Coronary artery (tissue), 2 donors: ENCODE measurements at regions not wholly inside any gene's neighbourhood (a gene's known extent, or its start where the extent isn't known, plus 50 kb on each side); places are given as distances from the start of the nearest gene placed in this dataset.

Experiments used
- DNase-seq: peaks from one replicate; pipeline ENCODE4 v3.0.0-alpha.2; 2017; ENCODE audit warnings: low spot score
- H3K27ac ChIP-seq, 2 donors: fragments of 200-600 bp; sonication (generic); one replicate each; pipeline ENCODE4 v1.5.1; 2016 to 2019
- H3K4me3 ChIP-seq: fragments of 200-600 bp; sonication (generic); 2 replicates; pipeline ENCODE4 v1.5.1; 2016; ENCODE audit warnings: mild to moderate bottlenecking, moderate library complexity
- TF ChIP-seq, protein P1 (sequence below): fragments of 200-600 bp; sonication (generic); IDR thresholded peaks from one replicate; pipeline ENCODE4 v1.5.1; 2019; ENCODE audit warnings: antibody characterized with exemption

DNA sequence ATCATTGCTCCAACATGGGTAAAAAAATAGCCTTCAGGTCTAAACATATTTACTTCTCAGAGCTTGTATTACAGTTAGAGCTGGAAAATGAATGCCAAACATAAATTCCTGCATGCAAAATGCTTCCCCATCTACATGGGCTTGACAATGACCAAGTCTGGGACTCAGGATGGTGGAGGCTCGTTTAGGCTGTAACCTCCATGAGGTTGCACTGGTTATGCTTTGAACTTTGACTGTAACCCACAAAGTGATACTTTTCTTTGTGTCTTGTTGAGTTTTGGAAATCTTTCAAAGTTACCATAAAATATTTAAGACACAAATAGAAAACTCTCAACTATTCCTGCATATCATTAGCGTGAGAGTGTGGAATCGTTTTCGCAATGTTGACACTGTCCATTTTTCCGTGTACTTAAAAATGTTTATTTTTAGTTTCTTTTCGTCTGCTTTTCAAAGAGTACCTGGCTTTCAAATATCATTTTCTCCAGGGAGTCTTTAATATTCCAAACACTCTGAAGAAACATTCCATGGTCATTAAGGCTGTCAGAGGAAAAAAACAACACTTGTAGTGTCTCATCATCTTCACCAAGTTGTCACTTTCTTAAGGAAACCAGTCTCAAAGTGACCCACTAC, 487.8 kb downstream of the ENC1 start:
- Histone ChIP-seq H3K27ac (no peak overlapping the region), H3K4me3 (no peak overlapping the region)
- DNase-seq = no peak
- TF ChIP-seq, protein P1, sequence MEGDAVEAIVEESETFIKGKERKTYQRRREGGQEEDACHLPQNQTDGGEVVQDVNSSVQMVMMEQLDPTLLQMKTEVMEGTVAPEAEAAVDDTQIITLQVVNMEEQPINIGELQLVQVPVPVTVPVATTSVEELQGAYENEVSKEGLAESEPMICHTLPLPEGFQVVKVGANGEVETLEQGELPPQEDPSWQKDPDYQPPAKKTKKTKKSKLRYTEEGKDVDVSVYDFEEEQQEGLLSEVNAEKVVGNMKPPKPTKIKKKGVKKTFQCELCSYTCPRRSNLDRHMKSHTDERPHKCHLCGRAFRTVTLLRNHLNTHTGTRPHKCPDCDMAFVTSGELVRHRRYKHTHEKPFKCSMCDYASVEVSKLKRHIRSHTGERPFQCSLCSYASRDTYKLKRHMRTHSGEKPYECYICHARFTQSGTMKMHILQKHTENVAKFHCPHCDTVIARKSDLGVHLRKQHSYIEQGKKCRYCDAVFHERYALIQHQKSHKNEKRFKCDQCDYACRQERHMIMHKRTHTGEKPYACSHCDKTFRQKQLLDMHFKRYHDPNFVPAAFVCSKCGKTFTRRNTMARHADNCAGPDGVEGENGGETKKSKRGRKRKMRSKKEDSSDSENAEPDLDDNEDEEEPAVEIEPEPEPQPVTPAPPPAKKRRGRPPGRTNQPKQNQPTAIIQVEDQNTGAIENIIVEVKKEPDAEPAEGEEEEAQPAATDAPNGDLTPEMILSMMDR = no peak

DNA sequence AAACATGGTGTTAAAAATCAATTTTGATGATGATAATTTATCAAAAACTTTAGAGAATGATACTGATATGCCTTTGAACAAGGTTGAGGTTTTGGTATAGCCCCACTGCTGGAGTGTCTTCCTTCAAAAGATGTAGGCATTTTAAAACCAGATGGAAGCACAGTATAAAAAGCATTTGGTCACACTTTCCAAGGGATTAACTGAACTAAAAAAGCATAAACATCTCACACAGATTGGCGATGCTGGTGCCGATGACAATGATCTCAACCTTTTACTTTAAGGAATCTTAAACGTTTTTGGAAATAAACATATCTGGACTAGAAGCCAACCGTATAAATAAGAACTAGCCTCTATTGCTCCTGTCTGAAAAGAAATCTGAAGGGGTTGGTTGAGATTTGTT, 488.4 kb downstream of the ENC1 start:
- Histone ChIP-seq H3K4me3 (no peak overlapping the region), H3K27ac (no peak overlapping the region)
- TF ChIP-seq, protein P1 = no peak
- DNase-seq = no peak

DNA sequence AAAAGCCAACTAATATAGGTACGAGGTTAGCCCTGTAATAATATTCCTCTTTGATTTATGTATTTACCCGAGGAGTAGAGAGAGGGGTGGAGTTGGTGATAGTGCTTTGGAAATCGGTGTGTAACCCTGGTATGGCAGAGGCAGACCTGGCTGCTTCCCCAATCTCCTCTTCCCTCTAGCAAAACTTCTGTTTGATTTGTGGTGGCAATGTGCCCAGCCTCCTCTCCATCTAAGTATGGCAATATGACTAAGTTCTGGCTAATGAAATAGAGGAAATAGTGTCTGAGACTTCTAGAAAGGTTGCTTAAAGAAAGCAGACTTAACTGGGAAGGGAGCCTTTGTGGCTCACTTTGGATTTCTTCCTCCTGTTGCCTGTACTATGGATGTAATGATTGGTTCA, 491.1 kb downstream of the ENC1 start:
- DNase-seq = no peak
- TF ChIP-seq, protein P1 = no peak
- H3K27ac ChIP-seq = no peak overlapping the region

DNA sequence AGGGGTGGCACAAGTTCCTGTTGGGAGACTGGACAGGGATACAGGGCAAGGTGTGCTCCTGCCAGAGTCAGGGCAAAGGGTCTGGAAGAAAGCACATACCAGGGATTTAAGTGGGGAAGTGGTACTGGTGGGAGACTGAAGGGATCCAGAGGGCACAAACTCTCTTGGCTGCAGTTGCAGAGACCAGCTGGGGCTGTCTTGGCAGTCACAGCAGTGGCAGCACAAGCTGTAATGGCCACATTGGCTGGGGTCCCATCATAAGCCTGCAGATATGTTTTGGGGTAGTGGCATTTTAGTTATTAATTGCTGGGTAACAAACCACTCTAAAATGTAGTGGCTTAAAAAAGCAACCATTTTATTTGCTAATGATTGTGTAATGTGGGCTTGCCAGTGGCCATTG, 492.2 kb downstream of the ENC1 start:
- H3K4me3 ChIP-seq = no peak overlapping the region
- no peak overlapping the region for H3K27ac ChIP-seq
- no peak for DNase-seq
- TF ChIP-seq, protein P1 = no peak

More for the DNA sequence above, 491.1 kb downstream of the ENC1 start:
- H3K4me3 ChIP-seq = no peak overlapping the region

DNA sequence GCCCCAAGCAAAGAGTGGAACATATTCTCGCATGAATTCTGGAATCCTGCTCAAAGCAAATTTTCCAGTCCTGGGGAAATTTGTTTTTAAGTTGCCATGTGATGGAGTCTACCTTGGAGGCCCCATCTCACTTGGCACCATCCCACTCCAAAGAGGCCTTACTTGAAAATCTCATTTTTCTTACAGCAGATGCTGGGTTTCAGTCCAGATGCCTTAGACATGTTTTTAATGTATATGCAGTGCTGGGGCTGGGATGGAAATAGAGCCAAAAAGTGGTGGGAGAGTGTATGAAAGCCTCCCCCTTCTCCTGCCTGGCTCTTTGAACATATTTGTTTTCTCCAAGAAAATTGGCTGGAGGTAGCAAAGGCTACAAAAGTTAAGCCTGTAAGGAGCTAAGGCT, 493.7 kb downstream of the ENC1 start:
- no peak for DNase-seq

DNA sequence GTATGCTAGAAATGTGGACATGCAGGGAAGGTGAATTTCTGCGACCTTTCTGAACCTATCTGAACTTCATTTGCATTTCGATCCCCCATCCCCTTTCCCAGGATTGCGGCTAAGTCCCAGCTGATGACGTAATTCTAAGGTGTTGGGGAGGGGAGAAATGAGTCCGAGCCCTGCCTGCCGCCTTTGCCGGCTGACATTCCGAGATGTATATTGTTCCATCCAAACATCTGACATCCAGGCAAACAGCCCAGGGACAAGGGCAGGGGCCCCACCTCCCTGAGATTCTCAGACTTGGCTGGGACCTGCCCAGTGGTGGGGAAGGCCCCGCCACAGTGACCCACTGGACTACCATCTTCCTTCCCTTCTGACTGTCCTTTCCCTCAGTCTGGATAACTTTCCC, 494.6 kb downstream of the ENC1 start:
- no peak for DNase-seq
- H3K27ac ChIP-seq = no peak overlapping the region
- TF ChIP-seq, protein P1 = no peak
- no peak overlapping the region for H3K4me3 ChIP-seq

More for the DNA sequence above, 493.7 kb downstream of the ENC1 start:
- TF ChIP-seq, protein P1 = no peak
- Histone ChIP-seq H3K27ac (no peak overlapping the region), H3K4me3 (no peak overlapping the region)

DNA sequence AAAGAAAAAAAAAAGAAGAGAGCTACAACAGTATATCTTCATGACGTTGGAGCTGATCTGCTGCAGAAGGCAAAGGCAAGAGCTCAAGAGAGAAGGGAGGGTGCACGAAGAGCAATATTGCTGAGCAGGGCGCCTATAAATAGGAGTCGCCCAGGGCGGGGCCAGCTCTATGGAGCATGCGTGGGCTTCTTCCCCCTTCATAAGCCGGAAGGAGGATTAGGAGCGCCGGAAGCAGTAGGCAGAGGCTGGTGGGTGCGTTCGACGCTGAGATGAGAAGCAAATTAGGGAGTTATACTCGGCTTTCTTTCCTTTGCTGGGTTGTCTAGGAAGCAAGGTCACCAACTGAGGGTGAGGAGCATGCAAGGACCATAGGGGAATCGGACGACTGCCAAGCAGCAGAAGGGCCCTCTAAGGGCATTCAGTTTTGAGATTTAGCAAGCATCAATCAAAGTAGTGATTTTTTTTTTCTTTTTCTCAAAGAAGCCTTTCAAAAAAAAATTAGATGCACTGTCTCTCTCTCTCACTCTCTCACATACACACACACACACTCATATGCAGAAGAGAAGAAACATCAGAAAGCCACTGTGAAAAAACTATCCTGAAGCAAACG, 496.7 kb downstream of the ENC1 start:
- no peak overlapping the region for H3K4me3 ChIP-seq
- TF ChIP-seq, protein P1 = no peak
- no peak for DNase-seq
- H3K27ac ChIP-seq = no peak overlapping the region
